ENCODE measurements at regions not wholly inside any gene's neighbourhood (a gene's known extent, or its start where the extent isn't known, plus 50 kb on each side); places are given as distances from the start of the nearest gene placed in this dataset.

DNA sequence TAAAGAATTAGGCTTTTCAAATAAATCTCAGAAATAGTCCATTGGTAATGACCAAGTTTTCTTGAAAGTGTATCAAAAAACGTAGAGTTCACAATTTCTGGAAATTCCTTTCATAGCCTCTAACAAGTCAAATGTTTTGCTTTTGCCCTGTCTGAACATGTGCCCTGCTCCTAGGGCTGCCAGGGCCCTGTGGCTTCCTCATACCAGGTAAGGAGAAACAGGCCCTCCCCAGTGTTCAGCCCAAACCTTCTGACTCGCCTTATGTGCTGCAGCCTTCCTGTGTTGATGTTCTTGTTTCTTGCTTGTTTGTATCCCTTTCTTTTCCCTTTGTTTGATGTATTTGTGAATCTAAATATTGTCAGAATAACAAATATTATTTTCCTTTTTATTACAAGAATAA is 146.1 kb upstream of the PACRGL start:
- Histone ChIP-seq H3K36me3 (ENCODE audit: control insufficient read depth in 2 of 2, insufficient read depth in 2 of 2, low read length in 1 of 2) (no peaks in the 10 kb centered on the region), H3K27me3 (ENCODE audit: control insufficient read depth in 1 of 2, insufficient read depth in 2 of 2, low read length in 2 of 2) (no peaks in the 10 kb centered on the region), H3K4me1 (ENCODE audit: control insufficient read depth in 2 of 2, insufficient read depth in 2 of 2, low read length in 1 of 2) (no peaks in the 10 kb centered on the region), H3K4me3 (ENCODE audit: low read depth in 1 of 2, low read length in 2 of 2) (no peak overlapping the region), H3K9me3 (ENCODE audit: control insufficient read depth in 2 of 2, insufficient read depth in 1 of 2, low read depth in 1 of 2, low read length in 1 of 2) (no peaks in the 10 kb centered on the region), H3K27ac (ENCODE audit: low read depth in 2 of 2, low read length in 1 of 2) (no peak overlapping the region)
- 47 to 48% methylated on average over 2 of the region's 2 CpGs for WGBS, 2 donors

DNA sequence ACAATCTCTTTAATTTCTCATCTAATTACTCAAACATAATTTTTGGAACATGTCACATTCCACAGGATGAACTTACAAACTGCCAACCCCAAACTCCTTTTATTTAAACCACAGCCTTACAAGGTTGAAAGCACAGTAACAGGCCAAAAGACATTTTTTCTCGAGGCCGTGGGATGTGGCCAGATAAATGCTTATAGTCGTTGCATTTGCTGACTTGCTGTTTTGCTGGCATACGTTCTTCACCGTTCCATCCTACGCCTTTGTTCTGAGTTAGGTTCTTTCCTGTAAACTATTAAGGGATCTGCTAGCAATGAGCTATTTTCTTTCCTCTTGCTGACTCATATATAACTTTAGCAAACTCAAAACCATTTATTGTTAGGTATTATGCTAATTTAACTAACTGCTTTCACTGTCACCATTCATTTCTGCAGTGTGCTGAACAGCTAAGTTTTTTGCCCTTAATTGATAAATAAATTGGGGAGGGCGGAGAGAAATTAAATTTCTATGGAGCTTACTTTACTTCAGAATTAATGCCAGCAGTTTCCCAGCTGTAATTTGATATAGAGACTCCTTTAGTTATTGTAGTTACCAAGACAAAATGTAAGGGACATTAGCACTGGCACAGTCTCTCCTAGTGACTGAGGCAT is 135.1 kb upstream of the PACRGL start:
- WGBS, 2 donors = 40 to 71% methylated on average over 7 of the region's 7 CpGs
- Histone ChIP-seq H3K4me1 (ENCODE audit: control insufficient read depth in 2 of 2, insufficient read depth in 2 of 2, low read length in 1 of 2) (no peaks in the 10 kb centered on the region), H3K27me3 (ENCODE audit: control insufficient read depth in 1 of 2, insufficient read depth in 2 of 2, low read length in 2 of 2) (no peaks in the 10 kb centered on the region), H3K27ac (ENCODE audit: low read depth in 2 of 2, low read length in 1 of 2) (no peak overlapping the region), H3K36me3 (ENCODE audit: control insufficient read depth in 2 of 2, insufficient read depth in 2 of 2, low read length in 1 of 2) (no peaks in the 10 kb centered on the region), H3K9me3 (ENCODE audit: control insufficient read depth in 2 of 2, insufficient read depth in 1 of 2, low read depth in 1 of 2, low read length in 1 of 2) (no peaks in the 10 kb centered on the region), H3K4me3 (ENCODE audit: low read depth in 1 of 2, low read length in 2 of 2) (no peak overlapping the region)

DNA sequence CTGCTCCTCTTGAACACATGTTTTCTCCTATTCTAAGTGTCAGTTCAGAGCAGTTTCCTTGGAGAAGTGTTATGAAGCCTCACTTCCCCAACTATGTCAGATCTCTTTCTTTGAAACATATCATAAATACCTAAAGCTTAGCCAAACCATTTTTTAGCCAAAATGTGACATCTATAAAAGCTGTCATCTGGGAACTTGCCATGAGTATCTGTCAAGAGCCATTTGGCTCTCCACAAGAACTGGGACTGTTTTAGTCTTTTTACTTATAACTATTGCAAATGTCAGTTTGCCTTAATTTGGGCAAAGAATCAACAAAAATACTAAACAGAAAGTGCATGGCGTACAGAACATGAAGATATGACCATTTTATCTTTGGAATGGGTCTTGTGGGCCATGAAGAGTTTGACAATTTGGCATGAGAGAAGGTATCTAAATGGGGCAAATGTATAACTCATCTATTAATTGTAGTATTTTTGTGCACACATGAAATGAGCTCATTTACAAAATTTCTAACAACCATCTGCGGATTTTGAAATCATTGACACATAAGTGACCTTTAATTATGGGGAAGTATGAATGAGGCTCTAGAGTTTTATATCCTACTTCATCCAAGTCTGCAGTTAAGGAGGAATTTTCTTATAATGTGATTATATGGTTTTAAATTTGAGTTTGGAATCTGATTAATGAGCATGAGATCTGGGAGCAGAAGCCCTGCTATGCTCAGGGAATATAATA is 129.1 kb upstream of the PACRGL start:
- Histone ChIP-seq H3K4me3 (ENCODE audit: low read depth in 1 of 2, low read length in 2 of 2) (no peak overlapping the region), H3K4me1 (ENCODE audit: control insufficient read depth in 2 of 2, insufficient read depth in 2 of 2, low read length in 1 of 2) (no peaks in the 10 kb centered on the region), H3K36me3 (ENCODE audit: control insufficient read depth in 2 of 2, insufficient read depth in 2 of 2, low read length in 1 of 2) (no peaks in the 10 kb centered on the region), H3K27ac (ENCODE audit: low read depth in 2 of 2, low read length in 1 of 2) (no peak overlapping the region), H3K9me3 (ENCODE audit: control insufficient read depth in 2 of 2, insufficient read depth in 1 of 2, low read depth in 1 of 2, low read length in 1 of 2) (no peaks in the 10 kb centered on the region), H3K27me3 (ENCODE audit: control insufficient read depth in 1 of 2, insufficient read depth in 2 of 2, low read length in 2 of 2) (no peaks in the 10 kb centered on the region)
- 74 to 78% methylated on average over 2 of the region's 2 CpGs for WGBS, 2 donors

DNA sequence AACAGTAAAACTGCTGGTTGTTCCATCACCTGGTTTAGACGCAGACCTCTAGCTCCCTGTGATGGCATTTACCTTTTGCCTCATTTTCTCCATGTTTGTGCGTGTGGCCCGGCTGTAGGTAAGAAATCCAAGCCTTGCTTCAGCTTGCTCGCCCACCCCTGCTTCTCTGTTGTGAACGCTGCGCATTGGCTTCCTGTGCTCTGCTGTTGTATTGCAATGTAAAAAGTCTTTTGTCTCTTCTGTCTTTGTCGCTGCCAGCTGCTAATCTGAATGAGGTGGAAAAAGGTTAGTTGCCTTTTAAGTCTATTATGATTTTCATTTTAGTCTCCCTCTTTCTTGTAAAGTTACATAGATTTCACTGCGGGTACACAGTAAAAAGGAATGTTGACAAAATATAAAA is 127.3 kb upstream of the PACRGL start:
- Histone ChIP-seq H3K36me3 (ENCODE audit: control insufficient read depth in 2 of 2, insufficient read depth in 2 of 2, low read length in 1 of 2) (no peaks in the 10 kb centered on the region), H3K4me3 (ENCODE audit: low read depth in 1 of 2, low read length in 2 of 2) (no peak overlapping the region), H3K9me3 (ENCODE audit: control insufficient read depth in 2 of 2, insufficient read depth in 1 of 2, low read depth in 1 of 2, low read length in 1 of 2) (no peaks in the 10 kb centered on the region), H3K4me1 (ENCODE audit: control insufficient read depth in 2 of 2, insufficient read depth in 2 of 2, low read length in 1 of 2) (no peaks in the 10 kb centered on the region), H3K27ac (ENCODE audit: low read depth in 2 of 2, low read length in 1 of 2) (no peak overlapping the region), H3K27me3 (ENCODE audit: control insufficient read depth in 1 of 2, insufficient read depth in 2 of 2, low read length in 2 of 2) (no peaks in the 10 kb centered on the region)
- 86% methylated on average over 8 of the region's 8 CpGs for WGBS, 2 donors

DNA sequence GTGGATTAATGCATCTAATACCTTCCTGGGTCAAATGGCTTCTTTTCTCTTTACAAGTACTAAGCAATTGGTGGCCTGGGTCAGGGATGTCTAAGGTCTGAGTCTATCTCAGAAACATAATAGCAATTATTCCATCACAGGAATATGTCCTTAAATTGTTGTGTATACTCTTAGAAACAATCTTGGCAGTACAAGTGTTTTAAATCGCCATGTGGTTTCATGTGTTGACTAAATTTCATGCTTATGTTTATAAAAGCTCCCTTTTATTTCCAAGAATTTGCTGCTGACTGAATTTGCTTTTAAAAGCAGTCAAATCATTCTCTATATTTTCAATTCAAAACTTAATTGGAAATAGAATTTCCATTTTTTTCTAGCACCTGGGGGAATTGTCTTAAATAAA is 125.3 kb upstream of the PACRGL start:
- H3K36me3 ChIP-seq (ENCODE audit: control insufficient read depth in 2 of 2, insufficient read depth in 2 of 2, low read length in 1 of 2) = no peaks in the 10 kb centered on the region
- H3K9me3 ChIP-seq (ENCODE audit: control insufficient read depth in 2 of 2, insufficient read depth in 1 of 2, low read depth in 1 of 2, low read length in 1 of 2) = no peaks in the 10 kb centered on the region
- no peaks in the 10 kb centered on the region for H3K27me3 ChIP-seq (ENCODE audit: control insufficient read depth in 1 of 2, insufficient read depth in 2 of 2, low read length in 2 of 2)
- WGBS, 2 donors = 69 to 83% methylated on average over 1 of the region's 1 CpG
- no peak overlapping the region for H3K27ac ChIP-seq (ENCODE audit: low read depth in 2 of 2, low read length in 1 of 2)
- no peaks in the 10 kb centered on the region for H3K4me1 ChIP-seq (ENCODE audit: control insufficient read depth in 2 of 2, insufficient read depth in 2 of 2, low read length in 1 of 2)
- H3K4me3 ChIP-seq (ENCODE audit: low read depth in 1 of 2, low read length in 2 of 2) = no peak overlapping the region

DNA sequence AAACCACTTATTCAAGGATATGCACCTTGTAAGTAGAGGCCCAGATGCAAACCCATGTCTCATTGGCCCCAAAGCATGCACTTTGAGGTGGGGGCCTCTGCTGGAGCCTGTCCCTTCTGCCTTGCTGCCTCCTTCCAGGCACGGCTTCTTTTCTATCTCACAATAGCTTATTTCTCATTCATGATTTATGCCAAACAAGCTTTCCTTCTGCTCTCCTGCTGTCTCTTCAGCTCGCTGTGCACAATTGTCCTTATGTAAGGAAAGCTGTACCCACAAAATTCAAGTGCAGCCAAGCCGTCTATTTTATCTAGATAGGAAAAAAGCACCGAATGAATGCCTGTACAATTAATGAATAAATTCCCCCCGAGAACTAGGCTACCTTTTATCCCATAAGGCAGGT is 124.8 kb upstream of the PACRGL start:
- Histone ChIP-seq H3K4me1 (ENCODE audit: control insufficient read depth in 2 of 2, insufficient read depth in 2 of 2, low read length in 1 of 2) (no peaks in the 10 kb centered on the region), H3K36me3 (ENCODE audit: control insufficient read depth in 2 of 2, insufficient read depth in 2 of 2, low read length in 1 of 2) (no peaks in the 10 kb centered on the region), H3K27ac (ENCODE audit: low read depth in 2 of 2, low read length in 1 of 2) (no peak overlapping the region), H3K27me3 (ENCODE audit: control insufficient read depth in 1 of 2, insufficient read depth in 2 of 2, low read length in 2 of 2) (no peaks in the 10 kb centered on the region), H3K4me3 (ENCODE audit: low read depth in 1 of 2, low read length in 2 of 2) (no peak overlapping the region), H3K9me3 (ENCODE audit: control insufficient read depth in 2 of 2, insufficient read depth in 1 of 2, low read depth in 1 of 2, low read length in 1 of 2) (no peaks in the 10 kb centered on the region)
- 79 to 80% methylated on average over 5 of the region's 5 CpGs for WGBS, 2 donors

DNA sequence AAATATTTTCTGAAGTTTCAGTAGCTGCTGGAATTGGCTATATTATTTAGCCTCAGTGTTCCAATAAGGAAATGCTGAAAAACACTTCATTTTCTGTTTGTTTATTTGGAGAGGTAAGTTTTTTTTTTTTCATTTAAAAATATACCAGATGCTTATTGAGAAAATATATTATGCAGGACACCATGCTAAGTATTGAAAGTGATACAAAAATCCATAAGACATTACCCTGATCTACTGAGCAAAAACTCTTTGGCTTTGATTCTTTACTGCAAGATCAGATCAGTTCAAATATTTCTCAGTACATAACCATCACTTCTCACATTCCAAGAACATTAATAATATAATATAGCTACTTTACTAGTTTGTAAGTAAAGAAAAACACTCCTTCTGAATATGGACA is 123.4 kb upstream of the PACRGL start:
- no peak overlapping the region for H3K27ac ChIP-seq (ENCODE audit: low read depth in 2 of 2, low read length in 1 of 2)
- H3K4me1 ChIP-seq (ENCODE audit: control insufficient read depth in 2 of 2, insufficient read depth in 2 of 2, low read length in 1 of 2) = no peaks in the 10 kb centered on the region
- H3K36me3 ChIP-seq (ENCODE audit: control insufficient read depth in 2 of 2, insufficient read depth in 2 of 2, low read length in 1 of 2) = no peaks in the 10 kb centered on the region
- no peaks in the 10 kb centered on the region for H3K27me3 ChIP-seq (ENCODE audit: control insufficient read depth in 1 of 2, insufficient read depth in 2 of 2, low read length in 2 of 2)
- no peak overlapping the region for H3K4me3 ChIP-seq (ENCODE audit: low read depth in 1 of 2, low read length in 2 of 2)
- H3K9me3 ChIP-seq (ENCODE audit: control insufficient read depth in 2 of 2, insufficient read depth in 1 of 2, low read depth in 1 of 2, low read length in 1 of 2) = no peaks in the 10 kb centered on the region

DNA sequence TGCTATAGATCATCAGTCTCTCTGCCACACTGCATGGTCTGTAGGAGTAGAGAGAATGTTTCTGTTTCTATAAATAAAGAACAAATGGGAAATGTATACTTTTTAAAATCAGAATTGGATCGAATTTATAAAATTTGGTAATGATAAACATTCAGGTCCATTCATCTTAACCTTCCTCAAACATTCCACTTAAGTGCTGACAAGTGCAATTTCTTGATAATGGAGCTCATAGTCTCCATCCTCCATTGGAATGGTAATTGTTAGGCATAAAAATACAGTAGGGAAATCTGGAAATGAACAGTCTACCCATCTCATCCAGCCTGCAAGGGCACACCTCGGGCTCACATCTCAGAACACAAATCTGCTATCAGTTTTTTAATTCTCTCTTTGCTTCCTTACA is 122.6 kb upstream of the PACRGL start:
- Histone ChIP-seq H3K27ac (ENCODE audit: low read depth in 2 of 2, low read length in 1 of 2) (no peak overlapping the region), H3K9me3 (ENCODE audit: control insufficient read depth in 2 of 2, insufficient read depth in 1 of 2, low read depth in 1 of 2, low read length in 1 of 2) (no peaks in the 10 kb centered on the region), H3K4me3 (ENCODE audit: low read depth in 1 of 2, low read length in 2 of 2) (no peak overlapping the region), H3K27me3 (ENCODE audit: control insufficient read depth in 1 of 2, insufficient read depth in 2 of 2, low read length in 2 of 2) (no peaks in the 10 kb centered on the region), H3K36me3 (ENCODE audit: control insufficient read depth in 2 of 2, insufficient read depth in 2 of 2, low read length in 1 of 2) (no peaks in the 10 kb centered on the region), H3K4me1 (ENCODE audit: control insufficient read depth in 2 of 2, insufficient read depth in 2 of 2, low read length in 1 of 2) (no peaks in the 10 kb centered on the region)
- WGBS, 2 donors = 58 to 59% methylated on average over 2 of the region's 2 CpGs

DNA sequence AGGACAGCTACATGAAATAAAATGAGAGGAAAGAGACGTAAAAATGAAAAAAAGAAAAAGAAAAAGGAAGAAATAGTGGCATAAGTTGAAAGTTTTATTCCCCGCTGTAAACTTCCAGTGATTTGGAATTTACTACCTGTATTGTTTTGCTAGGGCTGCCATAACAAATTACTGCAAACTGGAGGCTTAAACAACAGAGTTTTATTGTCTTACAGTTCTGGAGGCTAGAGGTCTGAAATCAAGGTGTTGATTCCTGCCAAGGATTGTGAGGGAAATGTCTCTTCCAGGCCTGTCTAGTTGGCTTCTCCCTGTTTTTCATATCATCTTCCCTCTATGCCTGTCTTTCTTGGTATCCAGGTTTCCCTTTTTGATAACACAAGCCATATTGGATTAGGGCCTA is 119.4 kb upstream of the PACRGL start:
- WGBS, 2 donors = 92 to 93% methylated on average over 2 of the region's 2 CpGs
- Histone ChIP-seq H3K27ac (ENCODE audit: low read depth in 2 of 2, low read length in 1 of 2) (no peak overlapping the region), H3K4me3 (ENCODE audit: low read depth in 1 of 2, low read length in 2 of 2) (no peak overlapping the region), H3K4me1 (ENCODE audit: control insufficient read depth in 2 of 2, insufficient read depth in 2 of 2, low read length in 1 of 2) (no peaks in the 10 kb centered on the region), H3K9me3 (ENCODE audit: control insufficient read depth in 2 of 2, insufficient read depth in 1 of 2, low read depth in 1 of 2, low read length in 1 of 2) (no peaks in the 10 kb centered on the region), H3K27me3 (ENCODE audit: control insufficient read depth in 1 of 2, insufficient read depth in 2 of 2, low read length in 2 of 2) (no peaks in the 10 kb centered on the region), H3K36me3 (ENCODE audit: control insufficient read depth in 2 of 2, insufficient read depth in 2 of 2, low read length in 1 of 2) (no peaks in the 10 kb centered on the region)

DNA sequence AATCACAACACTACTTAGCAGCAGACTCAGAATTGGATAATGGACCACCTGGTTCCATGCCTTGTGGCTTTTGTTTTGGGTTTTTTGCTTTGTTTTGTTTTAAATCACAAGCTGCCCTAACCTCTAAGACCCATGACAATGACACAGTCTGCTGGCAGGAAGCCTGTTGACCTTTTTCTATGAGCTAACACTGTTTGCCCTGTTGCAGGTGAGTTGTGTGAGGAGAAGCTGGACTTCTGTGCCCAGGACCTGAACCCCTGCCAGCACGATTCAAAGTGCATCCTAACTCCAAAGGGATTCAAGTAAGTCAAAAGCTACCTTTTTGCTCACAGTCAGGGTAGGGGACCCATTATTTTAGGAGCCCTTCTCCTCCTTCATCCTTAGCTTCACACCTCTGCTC is 110.8 kb upstream of the PACRGL start:
- no peaks in the 10 kb centered on the region for H3K36me3 ChIP-seq (ENCODE audit: control insufficient read depth in 2 of 2, insufficient read depth in 2 of 2, low read length in 1 of 2)
- no peaks in the 10 kb centered on the region for H3K9me3 ChIP-seq (ENCODE audit: control insufficient read depth in 2 of 2, insufficient read depth in 1 of 2, low read depth in 1 of 2, low read length in 1 of 2)
- H3K4me1 ChIP-seq (ENCODE audit: control insufficient read depth in 2 of 2, insufficient read depth in 2 of 2, low read length in 1 of 2) = no peaks in the 10 kb centered on the region
- 63 to 84% methylated on average over 1 of the region's 1 CpG for WGBS, 2 donors
- H3K27ac ChIP-seq (ENCODE audit: low read depth in 2 of 2, low read length in 1 of 2) = no peak overlapping the region
- no peak overlapping the region for H3K4me3 ChIP-seq (ENCODE audit: low read depth in 1 of 2, low read length in 2 of 2)
- no peaks in the 10 kb centered on the region for H3K27me3 ChIP-seq (ENCODE audit: control insufficient read depth in 1 of 2, insufficient read depth in 2 of 2, low read length in 2 of 2)
